OCI-M1 (cell line): ENCODE measurements at regions not wholly inside any gene's neighbourhood (a gene's known extent, or its start where the extent isn't known, plus 50 kb on each side); places are given as distances from the start of the nearest gene placed in this dataset.
"Not testable (repeated sequence)": the region's sequence is repeated elsewhere in the genome, so short reads cannot be mapped to it uniquely, and the experiment has no call there.

Experiments used
- DNase-seq: peaks from one replicate; lab custom pipeline; 2025; lab: John Stamatoyannopoulos, UW

- no peak for DNase-seq
These were observed 76.8 kb downstream of the ZFP36L2 start for GRCh38 chr2:43149482-43150107.

- DNase-seq: no peak
These were observed 80.3 kb downstream of the ZFP36L2 start for GRCh38 chr2:43146083-43146482.

DNA sequence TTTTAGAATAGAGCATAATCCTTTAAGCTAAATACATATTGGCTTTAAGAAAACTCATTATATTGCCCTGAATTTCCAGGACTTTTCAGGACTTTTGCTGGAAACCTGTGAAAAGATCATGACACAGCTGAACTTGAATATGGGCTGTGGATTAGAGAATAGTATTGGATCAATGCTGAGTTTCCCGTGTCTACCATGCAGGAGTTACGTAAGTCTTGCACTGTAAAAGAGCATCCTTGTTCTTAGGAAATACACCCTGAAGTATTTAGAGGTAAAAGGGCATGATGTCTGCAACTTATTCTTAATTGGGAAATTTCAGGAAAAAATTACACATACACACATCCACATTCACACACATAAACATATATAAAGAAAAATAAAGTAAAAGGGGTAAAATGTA lies 82.1 kb downstream of the ZFP36L2 start:
- no peak for DNase-seq

DNA sequence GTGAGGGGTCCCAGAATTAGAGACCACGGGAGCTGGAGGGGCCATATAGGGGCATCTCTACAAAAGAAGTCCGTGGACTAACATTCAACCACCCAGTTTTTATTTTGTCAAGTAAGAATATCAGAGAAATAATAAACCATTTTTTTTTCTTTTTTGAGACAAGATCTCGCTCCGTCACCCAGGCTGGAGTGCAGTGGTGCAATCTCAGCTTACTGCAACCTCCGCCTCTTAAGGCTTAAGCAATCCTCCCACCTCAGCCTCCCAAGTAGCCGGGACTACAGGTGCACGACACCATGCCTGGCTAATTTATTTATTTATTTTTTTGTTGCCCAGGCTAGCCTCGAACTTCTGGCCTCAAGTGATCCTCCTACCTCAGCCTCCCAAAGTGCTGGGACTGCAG lies 82.7 kb downstream of the ZFP36L2 start:
- DNase-seq: no peak

DNA sequence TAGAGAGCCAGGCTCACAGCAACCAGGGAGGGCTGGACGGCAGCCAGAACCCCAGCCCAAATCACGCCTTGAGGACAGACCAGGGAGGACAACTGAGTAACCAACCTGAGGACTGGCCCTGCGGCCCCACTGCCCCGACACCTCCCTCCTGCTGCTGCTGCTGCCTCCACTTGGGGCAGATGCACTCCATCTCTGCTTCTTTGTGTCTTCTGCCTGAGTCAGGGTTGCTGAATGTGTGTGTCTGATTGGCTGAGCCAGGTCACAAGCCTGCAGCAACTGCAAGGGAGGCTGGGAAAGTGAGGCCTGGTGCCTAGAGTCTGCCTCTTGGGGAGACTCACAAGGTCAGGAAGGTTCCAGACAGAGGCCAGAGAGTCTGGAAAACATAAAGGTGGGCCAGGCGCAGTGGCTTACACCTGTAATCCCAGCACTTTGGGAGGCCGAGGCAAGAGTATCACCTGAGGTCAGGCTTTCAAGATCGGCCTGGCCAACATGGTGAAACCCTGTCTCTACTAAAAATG lies 83.4 kb downstream of the ZFP36L2 start:
- DNase-seq: peak; percentile 48

- not testable (repeated sequence) for DNase-seq
These were observed 84.7 kb downstream of the ZFP36L2 start for GRCh38 chr2:43141636-43142151.

DNA sequence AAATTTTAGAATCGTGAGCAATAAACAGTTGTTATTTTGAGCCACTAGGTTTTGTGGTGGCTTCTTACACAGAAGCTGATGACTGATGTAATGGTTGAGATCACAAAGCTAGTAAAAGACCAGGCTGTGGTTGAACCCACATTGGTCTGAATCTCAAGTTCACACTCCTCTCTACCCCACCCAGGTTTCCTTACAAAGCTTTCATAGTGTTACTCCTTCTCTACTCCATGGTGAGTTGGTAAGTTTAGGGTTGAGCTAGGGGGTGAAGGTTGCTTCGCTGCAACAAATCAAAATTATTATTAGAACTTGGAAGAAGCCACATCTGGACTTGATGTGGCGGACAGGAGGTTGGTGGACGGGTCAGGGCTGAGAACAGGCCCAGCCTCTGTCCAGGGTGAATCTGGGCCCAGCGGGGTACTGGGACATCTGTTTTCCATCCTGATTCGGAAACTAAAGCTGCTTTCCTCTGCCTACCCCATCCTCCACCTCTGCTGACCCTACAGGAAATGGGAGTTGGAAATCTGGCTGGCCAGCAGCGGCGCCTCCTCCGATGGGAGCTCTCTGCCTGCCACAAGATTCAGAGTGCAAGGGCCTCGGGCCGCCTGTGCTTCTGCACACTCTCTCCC lies 86.3 kb downstream of the ZFP36L2 start:
- DNase-seq: no peak

DNA sequence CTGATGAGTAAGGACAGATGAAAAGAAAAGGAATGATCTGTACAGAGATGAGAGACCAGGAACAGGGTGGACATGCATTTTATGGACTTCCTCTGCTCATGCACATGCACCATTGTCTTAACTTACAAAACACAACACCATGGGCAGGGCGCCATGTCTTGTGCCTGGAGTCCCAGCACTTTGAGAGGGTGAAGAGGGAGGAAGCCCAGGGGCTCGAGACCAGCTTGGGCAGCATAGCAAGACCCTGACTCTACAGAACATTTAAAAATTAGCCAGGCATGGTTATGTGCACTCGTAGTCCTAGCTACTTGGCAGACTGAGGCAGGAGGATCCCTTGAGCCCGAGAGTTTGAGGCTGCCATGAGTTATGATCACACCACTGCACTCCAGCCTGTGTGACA lies 86.9 kb downstream of the ZFP36L2 start:
- no peak for DNase-seq

- no peak for DNase-seq
These were observed 88.0 kb downstream of the ZFP36L2 start for GRCh38 chr2:43138441-43138840.

- DNase-seq: no peak
These were observed 89.5 kb downstream of the ZFP36L2 start for GRCh38 chr2:43136876-43137275.

DNA sequence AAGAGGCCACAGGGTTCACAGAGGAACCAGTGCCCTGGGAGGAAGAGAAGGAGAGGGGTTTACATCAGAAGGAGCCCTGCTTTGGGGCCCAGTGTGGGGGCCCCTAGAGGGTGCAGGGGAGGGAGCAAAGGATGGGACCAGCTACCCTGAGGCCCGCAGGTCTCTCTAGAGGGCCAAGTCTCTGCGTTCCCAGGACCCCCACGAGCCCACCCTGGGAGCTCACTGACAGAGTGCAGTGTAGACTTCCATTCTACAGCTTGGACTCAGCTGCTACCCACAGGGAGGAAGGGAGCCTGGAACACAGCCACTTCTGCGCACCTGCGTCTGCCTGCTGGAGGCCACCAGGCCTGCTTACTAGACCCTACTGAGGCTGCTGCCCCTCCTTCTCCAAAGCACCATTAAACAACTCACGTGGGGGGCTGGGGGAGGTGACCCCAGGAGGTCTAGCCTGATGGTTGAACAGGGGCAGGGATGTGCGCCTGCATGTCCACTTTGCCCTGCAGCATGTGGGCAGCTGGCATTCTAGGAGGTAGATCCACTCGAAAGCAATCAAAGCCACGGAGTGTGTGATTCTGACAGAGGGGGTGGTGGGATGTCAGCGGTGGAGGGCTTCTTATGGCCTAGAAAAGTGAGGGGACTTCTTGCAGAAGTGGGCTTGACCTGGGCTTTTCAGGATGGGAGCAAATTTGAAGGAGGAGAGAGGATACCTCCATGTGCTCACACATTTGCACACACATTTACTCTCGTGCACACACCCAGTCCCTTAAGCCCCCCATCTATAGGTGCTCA lies 90.2 kb downstream of the ZFP36L2 start:
- DNase-seq: no peak

DNA sequence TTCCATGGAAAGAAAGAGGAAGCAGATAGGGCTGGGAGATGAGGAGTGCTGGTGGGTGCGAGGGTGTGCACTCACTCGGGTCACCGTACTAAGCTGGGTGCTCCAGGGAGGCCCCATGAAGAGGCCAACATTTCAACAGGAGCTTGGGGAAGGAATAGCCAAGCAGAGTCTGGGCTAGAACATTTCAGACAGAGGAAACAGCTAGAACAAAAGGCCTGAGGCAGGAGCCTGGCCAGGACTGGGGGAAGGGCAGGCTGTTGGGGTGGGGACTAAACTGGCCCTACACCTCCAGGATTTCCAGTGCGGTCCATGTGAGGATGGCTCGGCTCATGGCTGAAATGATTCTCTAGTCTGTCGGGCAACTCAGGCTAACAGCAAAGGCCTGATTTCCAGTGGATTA lies 90.8 kb downstream of the ZFP36L2 start:
- no peak for DNase-seq

DNA sequence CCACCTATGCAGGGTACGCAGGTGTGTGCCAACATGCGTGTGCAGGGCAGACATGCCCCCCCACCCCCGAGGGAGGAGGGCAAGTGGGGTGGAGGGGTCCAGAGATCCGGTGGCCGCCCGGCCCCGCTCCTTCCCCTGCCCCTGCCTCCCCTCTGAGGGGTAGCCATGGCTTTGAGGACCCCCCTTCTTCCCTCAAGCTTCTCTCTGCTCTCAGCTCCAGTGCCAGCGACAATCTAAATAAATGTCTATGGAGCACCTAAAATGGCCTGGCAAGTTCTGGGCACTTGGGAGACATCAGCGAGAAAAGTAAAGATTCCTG lies 91.9 kb downstream of the ZFP36L2 start:
- DNase-seq: no peak

- DNase-seq: no peak
These were observed 92.5 kb downstream of the ZFP36L2 start for GRCh38 chr2:43133708-43134570.

GRCh38 chr2:43133336-43133707 lies 93.1 kb downstream of the ZFP36L2 start:
- DNase-seq: no peak

- DNase-seq: no peak
These were observed 93.6 kb downstream of the ZFP36L2 start for GRCh38 chr2:43132683-43133301.

- no peak for DNase-seq
These were observed 94.3 kb downstream of the ZFP36L2 start for GRCh38 chr2:43131890-43132682.

DNA sequence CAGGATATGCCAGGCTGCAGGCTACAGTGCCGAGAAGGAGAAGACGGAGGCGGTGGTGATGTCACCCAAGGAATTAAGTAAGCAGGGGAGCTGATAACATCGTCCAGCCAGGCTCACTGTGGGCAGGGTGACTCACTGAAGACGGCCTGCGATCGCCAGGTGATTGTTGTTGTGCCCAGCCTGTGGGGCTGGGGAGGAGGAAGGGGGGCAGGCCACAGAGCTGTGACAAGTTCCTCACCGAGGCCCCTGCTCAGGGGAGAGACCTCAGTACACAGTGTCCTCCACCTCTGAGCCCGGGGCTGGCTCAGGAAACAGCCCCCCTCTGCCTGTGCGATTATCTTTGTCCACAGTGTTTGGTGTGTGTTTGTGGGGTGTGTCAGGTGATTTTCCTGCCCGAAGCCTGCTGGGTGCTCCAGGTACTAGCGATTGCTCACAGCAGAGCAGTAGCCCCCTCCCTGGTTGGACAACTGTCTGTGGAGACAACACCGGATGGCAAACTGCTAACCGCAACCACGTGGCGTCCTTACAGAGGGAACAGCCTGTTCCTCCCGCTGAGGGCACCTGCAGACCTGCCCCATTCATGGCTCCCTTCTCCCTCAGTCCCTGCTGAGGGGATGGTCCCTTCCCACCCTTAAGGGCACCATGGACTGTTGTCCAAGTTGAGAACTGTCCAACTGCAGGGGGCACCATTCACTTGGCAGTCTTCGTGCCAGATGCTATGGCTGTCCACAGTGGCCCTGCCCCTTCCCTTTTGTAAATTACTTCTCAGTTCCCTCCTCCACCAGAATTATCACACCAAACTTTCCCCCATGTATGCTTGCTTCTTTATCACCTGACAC lies 95.1 kb downstream of the ZFP36L2 start:
- peak; percentile 91 for DNase-seq

DNA sequence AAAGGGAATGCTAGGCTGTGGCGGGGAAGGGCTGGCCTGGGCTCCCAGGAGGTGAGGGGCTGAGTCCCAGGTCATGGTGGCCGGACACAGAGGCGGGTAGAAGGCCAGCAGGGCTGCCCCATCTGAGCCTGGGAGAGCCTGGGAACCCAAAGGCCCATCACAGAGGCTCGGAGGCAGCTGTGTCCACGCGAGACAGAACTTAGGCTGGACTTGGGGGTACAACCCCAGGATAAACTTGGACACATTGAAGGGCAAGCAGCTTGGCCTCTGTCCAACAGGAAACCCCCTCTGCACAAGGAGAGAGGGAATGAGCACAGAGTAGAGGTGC lies 95.9 kb downstream of the ZFP36L2 start:
- no peak for DNase-seq
